Caco-2 (cell line): ENCODE measurements at regions not wholly inside any gene's neighbourhood (a gene's known extent, or its start where the extent isn't known, plus 50 kb on each side); places are given as distances from the start of the nearest gene placed in this dataset.

ENCODE experiments used
- BruUV-seq: library from RNA; stranded (reverse); fragments of 400-500 nt; replicated peaks from 2 replicates; lab custom pipeline; 2021; lab: Mats Ljungman, UMichigan
- CTCF ChIA-PET: fragments of 300-600 bp; sonication (Branson Sonifier 250); formaldehyde crosslinking; loops from one replicate; lab custom pipeline; 2022; ENCODE audit warnings: antibody characterized with exemption; lab: Charles Lee
- POLR2A ChIA-PET: fragments of 300-600 bp; sonication (Branson Sonifier 250); formaldehyde crosslinking; loops from one replicate; lab custom pipeline; 2022; ENCODE audit warnings: antibody characterized with exemption; lab: Charles Lee
- DNase-seq, 2 experiments: peaks; one replicate each; pipeline versions ENCODE4 v3.0.0 to v3.0.0-alpha.2; 2020 to 2022
- H3K27me3 ChIP-seq: replicated peaks from 2 replicates; pipeline ENCODE4 v1.6.0; 2011; ENCODE audit warnings: low read length; ENCODE audit not compliant: control insufficient read depth, insufficient read depth
- H3K36me3 ChIP-seq: 2 replicates; pipeline ENCODE4 v1.5.1; 2011; ENCODE audit warnings: low read length; ENCODE audit not compliant: control insufficient read depth, insufficient read depth
- H3K4me1 ChIP-seq: fragments of 250-450 bp; sonication (Bioruptor Pico); 2 replicates; pipeline ENCODE4 v1.5.1; 2020; ENCODE audit warnings: mild to moderate bottlenecking
- H3K4me3 ChIP-seq: 2 replicates; pipeline ENCODE4 v1.5.1; 2011; ENCODE audit warnings: low read depth, mild to moderate bottlenecking, control low read depth, low read length
- H3K9me3 ChIP-seq: fragments of 250-450 bp; sonication (Bioruptor Pico); 2 replicates; pipeline ENCODE4 v1.5.1; 2020; ENCODE audit warnings: mild to moderate bottlenecking, moderate library complexity
- H3K27ac Mint-ChIP-seq: one replicate; pipeline ENCODE4 v1.8.0; 2022; ENCODE audit warnings: mixed read lengths; ENCODE audit not compliant: unreplicated experiment
- H3K27me3 Mint-ChIP-seq: one replicate; pipeline ENCODE4 v1.8.0; 2022; ENCODE audit warnings: mixed read lengths; ENCODE audit not compliant: insufficient read depth, unreplicated experiment
- H3K36me3 Mint-ChIP-seq: one replicate; pipeline ENCODE4 v1.8.0; 2022; ENCODE audit warnings: mild to moderate bottlenecking, mixed read lengths; ENCODE audit not compliant: insufficient read depth, unreplicated experiment
- H3K4me1 Mint-ChIP-seq: one replicate; pipeline ENCODE4 v1.8.0; 2022; ENCODE audit warnings: low read depth, mixed read lengths; ENCODE audit not compliant: unreplicated experiment
- H3K4me3 Mint-ChIP-seq: one replicate; pipeline ENCODE4 v1.8.0; 2022; ENCODE audit warnings: mild to moderate bottlenecking, moderate library complexity, mixed read lengths; ENCODE audit not compliant: unreplicated experiment
- H3K9me3 Mint-ChIP-seq: one replicate; pipeline ENCODE4 v1.8.0; 2022; ENCODE audit warnings: mixed read lengths; ENCODE audit not compliant: unreplicated experiment
- intact Hi-C: fragments of 100-400 bp; cut with micrococcal nuclease; formaldehyde crosslinking; loops from one replicate; pipeline ENCODE4 v1.10.0; 2022; ENCODE audit not compliant: unreplicated experiment
- TF ChIP-seq, protein P1 (sequence below), 2 experiments: fragments of 200-600 bp in 1 of 2; IDR thresholded peaks; 1 replicate in 1 of 2; 2 replicates in 1 of 2; pipeline versions ENCODE4 v1.5.1 to v1.8.0; 2011 to 2022; ENCODE audit warnings: antibody characterized with exemption in 1 of 2, control low read depth in 1 of 2, inconsistent platforms in 1 of 2, low read depth in 1 of 2, low read length in 1 of 2, mild to moderate bottlenecking in 1 of 2, moderate library complexity in 1 of 2; ENCODE audit not compliant: insufficient read depth in 1 of 2, severe bottlenecking in 1 of 2, unreplicated experiment in 1 of 2

- Histone ChIP-seq H3K4me3 (no peak overlapping the region), H3K36me3 (no peaks in the 10 kb centered on the region), H3K27me3 (no peaks in the 10 kb centered on the region), H3K4me1 (peaks cover 6% of the 10 kb centered on the region), H3K9me3 (no peaks in the 10 kb centered on the region)
- TF ChIP-seq, protein P1, sequence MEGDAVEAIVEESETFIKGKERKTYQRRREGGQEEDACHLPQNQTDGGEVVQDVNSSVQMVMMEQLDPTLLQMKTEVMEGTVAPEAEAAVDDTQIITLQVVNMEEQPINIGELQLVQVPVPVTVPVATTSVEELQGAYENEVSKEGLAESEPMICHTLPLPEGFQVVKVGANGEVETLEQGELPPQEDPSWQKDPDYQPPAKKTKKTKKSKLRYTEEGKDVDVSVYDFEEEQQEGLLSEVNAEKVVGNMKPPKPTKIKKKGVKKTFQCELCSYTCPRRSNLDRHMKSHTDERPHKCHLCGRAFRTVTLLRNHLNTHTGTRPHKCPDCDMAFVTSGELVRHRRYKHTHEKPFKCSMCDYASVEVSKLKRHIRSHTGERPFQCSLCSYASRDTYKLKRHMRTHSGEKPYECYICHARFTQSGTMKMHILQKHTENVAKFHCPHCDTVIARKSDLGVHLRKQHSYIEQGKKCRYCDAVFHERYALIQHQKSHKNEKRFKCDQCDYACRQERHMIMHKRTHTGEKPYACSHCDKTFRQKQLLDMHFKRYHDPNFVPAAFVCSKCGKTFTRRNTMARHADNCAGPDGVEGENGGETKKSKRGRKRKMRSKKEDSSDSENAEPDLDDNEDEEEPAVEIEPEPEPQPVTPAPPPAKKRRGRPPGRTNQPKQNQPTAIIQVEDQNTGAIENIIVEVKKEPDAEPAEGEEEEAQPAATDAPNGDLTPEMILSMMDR (IDR thresholded peaks at IDR 0.05; ENCODE audit: insufficient read depth in 1 of 2, low read depth in 1 of 2, low read length in 1 of 2, severe bottlenecking in 1 of 2, unreplicated experiment in 1 of 2): no peak
- Mint-ChIP-seq H3K27me3 (peaks cover 4% of the 10 kb centered on the region), H3K4me1 (peaks cover 13% of the 10 kb centered on the region), H3K4me3 (no peak overlapping the region), H3K36me3 (no peaks in the 10 kb centered on the region), H3K9me3 (peaks cover 11% of the 10 kb centered on the region), H3K27ac (no peak overlapping the region)
- ChIA-PET POLR2A (no interaction called here), CTCF (interaction anchor here (0.7 kb wide), 1 partner anchor 612 kb away, joined by 3 read pairs; no protein-coding TSS in a partner anchor)
- intact Hi-C loops: no loop called here
- no peak for DNase-seq
- BruUV-seq: no TSS peak
Observed at GRCh38 chr10:3008518-3009195, 58.7 kb upstream of the PFKP start.

GRCh38 chr10:3006607-3007006 is 60.7 kb upstream of the PFKP start:
- Histone ChIP-seq H3K27me3 (no peaks in the 10 kb centered on the region), H3K4me1 (peaks cover 12% of the 10 kb centered on the region), H3K4me3 (no peak overlapping the region), H3K9me3 (no peaks in the 10 kb centered on the region), H3K36me3 (no peaks in the 10 kb centered on the region)
- Mint-ChIP-seq H3K27me3 (peaks cover 4% of the 10 kb centered on the region), H3K36me3 (no peaks in the 10 kb centered on the region), H3K4me3 (no peak overlapping the region), H3K9me3 (peaks cover 7% of the 10 kb centered on the region), H3K27ac (no peak overlapping the region), H3K4me1 (peaks cover 19% of the 10 kb centered on the region)
- intact Hi-C loops: no loop called here
- CTCF ChIA-PET: no interaction called here
- TF ChIP-seq, protein P1 (IDR thresholded peaks at IDR 0.05; ENCODE audit: insufficient read depth in 1 of 2, low read depth in 1 of 2, low read length in 1 of 2, severe bottlenecking in 1 of 2, unreplicated experiment in 1 of 2): no peak
- BruUV-seq: no TSS peak
- POLR2A ChIA-PET: no interaction called here
- DNase-seq: no peak

DNA sequence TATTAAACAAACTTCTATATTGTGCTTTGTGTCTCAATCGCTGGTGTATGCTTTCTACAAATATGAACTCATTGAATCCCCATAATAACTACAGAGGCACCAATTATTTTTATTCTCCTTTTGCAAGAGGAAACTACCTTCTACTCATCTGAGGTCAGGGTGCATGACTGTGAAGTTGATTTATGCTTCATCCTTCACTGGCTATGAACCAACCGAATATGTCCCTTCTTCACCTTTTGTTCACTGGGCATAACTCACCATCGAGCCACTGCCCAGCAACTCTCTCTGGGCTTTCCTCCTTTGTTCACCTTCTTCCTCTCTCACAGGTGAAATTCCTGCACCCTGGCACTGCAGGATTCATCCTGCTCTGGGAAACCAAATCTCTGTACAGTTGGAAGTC is 61.3 kb upstream of the PFKP start:
- Histone ChIP-seq H3K27me3 (no peaks in the 10 kb centered on the region), H3K4me1 (peaks cover 17% of the 10 kb centered on the region), H3K9me3 (no peaks in the 10 kb centered on the region), H3K36me3 (no peaks in the 10 kb centered on the region), H3K4me3 (no peak overlapping the region)
- Mint-ChIP-seq H3K9me3 (peaks cover 12% of the 10 kb centered on the region), H3K36me3 (no peaks in the 10 kb centered on the region), H3K27me3 (peaks cover 4% of the 10 kb centered on the region), H3K27ac (no peak overlapping the region), H3K4me1 (peaks cover 24% of the 10 kb centered on the region), H3K4me3 (no peak overlapping the region)
- CTCF ChIA-PET: no interaction called here
- BruUV-seq: no TSS peak
- POLR2A ChIA-PET: no interaction called here
- DNase-seq: no peak
- TF ChIP-seq, protein P1 (IDR thresholded peaks at IDR 0.05; ENCODE audit: insufficient read depth in 1 of 2, low read depth in 1 of 2, low read length in 1 of 2, severe bottlenecking in 1 of 2, unreplicated experiment in 1 of 2): no peak
- intact Hi-C loops: no loop called here
